ENCODE measurements at regions not wholly inside any gene's neighbourhood (a gene's known extent, or its start where the extent isn't known, plus 50 kb on each side); places are given as distances from the start of the nearest gene placed in this dataset.
"Not testable (repeated sequence)": the region's sequence is repeated elsewhere in the genome, so short reads cannot be mapped to it uniquely, and the experiment has no call there.

DNA sequence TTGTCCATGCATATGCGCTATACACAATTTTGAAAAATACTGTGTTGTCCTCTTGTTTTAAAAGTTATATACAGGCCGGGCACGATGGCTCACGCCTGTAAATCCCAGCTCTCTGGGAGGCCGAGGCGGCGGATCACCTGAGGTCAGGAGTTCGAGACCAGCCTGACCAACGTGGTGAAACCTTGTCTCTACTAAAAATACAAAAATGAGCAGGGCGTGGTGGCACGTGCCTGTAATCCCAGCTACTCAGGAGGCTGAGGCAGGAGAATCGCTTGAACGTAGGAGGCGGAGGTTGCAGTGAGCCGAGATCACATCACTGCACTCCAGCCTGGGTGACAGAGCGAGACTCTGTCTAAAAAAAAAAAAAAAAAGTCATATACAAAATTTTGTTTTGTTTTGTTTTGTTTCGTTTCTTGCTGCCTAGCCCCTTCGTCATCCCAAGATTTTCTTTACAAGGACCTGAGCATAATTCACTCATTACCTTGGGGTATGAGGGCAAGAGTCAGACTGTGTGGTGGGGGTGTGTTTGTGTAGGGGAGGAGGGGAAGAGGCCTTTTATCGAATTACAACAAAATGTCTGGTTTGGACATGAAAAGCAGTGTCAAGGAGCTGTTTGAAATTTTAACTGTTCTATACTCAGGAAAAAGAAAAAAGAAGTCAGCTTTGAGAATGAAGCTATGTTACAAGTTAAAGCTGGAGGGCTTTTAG is 74.8 kb upstream of the PRSS16 start:
- TF ChIP-seq POLR2A (IDR thresholded peaks at IDR 0.05; ENCODE audit: low read depth, low read length) = not testable (repeated sequence)
- TF ChIP-seq, protein P1, sequence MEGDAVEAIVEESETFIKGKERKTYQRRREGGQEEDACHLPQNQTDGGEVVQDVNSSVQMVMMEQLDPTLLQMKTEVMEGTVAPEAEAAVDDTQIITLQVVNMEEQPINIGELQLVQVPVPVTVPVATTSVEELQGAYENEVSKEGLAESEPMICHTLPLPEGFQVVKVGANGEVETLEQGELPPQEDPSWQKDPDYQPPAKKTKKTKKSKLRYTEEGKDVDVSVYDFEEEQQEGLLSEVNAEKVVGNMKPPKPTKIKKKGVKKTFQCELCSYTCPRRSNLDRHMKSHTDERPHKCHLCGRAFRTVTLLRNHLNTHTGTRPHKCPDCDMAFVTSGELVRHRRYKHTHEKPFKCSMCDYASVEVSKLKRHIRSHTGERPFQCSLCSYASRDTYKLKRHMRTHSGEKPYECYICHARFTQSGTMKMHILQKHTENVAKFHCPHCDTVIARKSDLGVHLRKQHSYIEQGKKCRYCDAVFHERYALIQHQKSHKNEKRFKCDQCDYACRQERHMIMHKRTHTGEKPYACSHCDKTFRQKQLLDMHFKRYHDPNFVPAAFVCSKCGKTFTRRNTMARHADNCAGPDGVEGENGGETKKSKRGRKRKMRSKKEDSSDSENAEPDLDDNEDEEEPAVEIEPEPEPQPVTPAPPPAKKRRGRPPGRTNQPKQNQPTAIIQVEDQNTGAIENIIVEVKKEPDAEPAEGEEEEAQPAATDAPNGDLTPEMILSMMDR (conservative IDR thresholded peaks at IDR 0.05; ENCODE audit: low read depth, low read length) = not testable (repeated sequence)

All from IMR-90 (cell line).